ENCODE measurements at regions not wholly inside any gene's neighbourhood (a gene's known extent, or its start where the extent isn't known, plus 50 kb on each side); places are given as distances from the start of the nearest gene placed in this dataset.

GRCh38 chr21:14863745-14864210, 201.0 kb downstream of the NRIP1 start:
- TF ChIP-seq CTCF (IDR thresholded peaks at IDR 0.05) (no peak), POLR2A (IDR thresholded peaks at IDR 0.05) (no peak), EP300 (IDR thresholded peaks at IDR 0.05) (no peak)
